GM23248 (cell line): ENCODE measurements at regions not wholly inside any gene's neighbourhood (a gene's known extent, or its start where the extent isn't known, plus 50 kb on each side); places are given as distances from the start of the nearest gene placed in this dataset.

Experiments
- EZH2 ChIP-seq: fragments of 200-600 bp; sonication (generic); IDR thresholded peaks from 2 replicates; pipeline ENCODE4 v1.6.1; 2018; ENCODE audit warnings: antibody characterized with exemption, mild to moderate bottlenecking; ENCODE audit not compliant: insufficient read depth, poor library complexity, severe bottlenecking
- EZH2phosphoT487 ChIP-seq: fragments of 200-600 bp; sonication (generic); IDR thresholded peaks from 2 replicates; pipeline ENCODE4 v1.6.1; 2018; ENCODE audit warnings: antibody characterized with exemption, moderate library complexity, mild to moderate bottlenecking, low read depth; ENCODE audit not compliant: insufficient read depth

DNA sequence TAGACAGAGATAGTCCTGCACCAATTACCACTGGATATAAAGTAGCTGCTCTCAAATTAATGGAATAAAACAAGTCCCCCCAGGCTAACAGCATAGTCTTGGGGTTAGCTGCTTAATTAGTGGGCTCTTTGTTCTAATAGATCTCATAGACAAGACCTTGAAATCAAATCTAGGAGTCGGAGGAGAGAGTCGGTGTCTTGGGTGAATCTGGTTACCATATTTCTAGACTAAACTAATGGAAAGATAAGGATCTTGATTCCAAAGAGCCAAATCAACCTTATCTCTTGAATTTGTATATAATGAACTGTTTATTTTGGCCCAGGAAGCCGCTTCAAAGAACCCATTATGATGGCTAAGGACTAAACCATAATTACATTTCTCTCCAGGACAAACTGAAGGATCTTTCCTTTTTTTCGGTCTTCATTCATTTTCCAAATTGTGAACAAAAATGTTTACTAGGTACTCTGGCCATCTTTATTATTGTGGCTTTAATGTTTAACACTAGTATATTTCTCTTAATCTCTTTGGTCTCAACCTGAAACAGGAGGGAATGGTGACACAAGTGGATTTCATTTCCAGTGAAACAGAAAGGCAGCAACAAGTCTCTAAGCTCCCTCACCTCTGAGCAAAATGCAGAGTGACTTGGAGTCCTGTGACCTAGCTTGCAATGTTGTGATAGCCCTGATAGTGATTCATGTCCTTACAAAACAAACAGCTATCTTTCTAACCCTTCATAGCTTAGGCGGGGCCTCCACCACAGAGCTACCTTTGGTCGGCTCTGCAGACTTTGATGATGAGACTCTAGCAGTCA is 137.9 kb upstream of the PARD3B start:
- TF ChIP-seq EZH2: no peak
- no peak for TF ChIP-seq EZH2phosphoT487
